Peyer's patch (tissue), 4 donors: ENCODE measurements at regions not wholly inside any gene's neighbourhood (a gene's known extent, or its start where the extent isn't known, plus 50 kb on each side); places are given as distances from the start of the nearest gene placed in this dataset.

ENCODE experiments used
- DNase-seq, 3 donors: peaks; one replicate each; pipeline ENCODE4 v3.0.0-alpha.2; 2017 to 2019
- H3K27ac ChIP-seq, 4 donors: fragments of 200-600 bp; sonication (generic); one replicate each; pipeline ENCODE4 v1.5.1; 2016 to 2019
- H3K27me3 ChIP-seq, 2 donors: fragments of 200-600 bp; sonication (generic); one replicate each; pipeline ENCODE4 v1.5.1; 2019
- H3K36me3 ChIP-seq, 3 donors: fragments of 200-600 bp; sonication (generic); one replicate each; pipeline ENCODE4 v1.5.1; 2016 to 2019
- H3K4me1 ChIP-seq, 4 donors: fragments of 200-600 bp; sonication (generic); one replicate each; pipeline ENCODE4 v1.5.1; 2016 to 2019
- H3K4me3 ChIP-seq, 4 donors: fragments of 200-600 bp; sonication (generic); 1 replicate in 3 of 4; 2 replicates in 1 of 4; pipeline ENCODE4 v1.5.1; 2016 to 2019; ENCODE audit warnings: mild to moderate bottlenecking in 1 of 4
- H3K9me3 ChIP-seq, 4 donors: fragments of 200-600 bp; sonication (generic); one replicate each; pipeline ENCODE4 v1.5.1; 2016 to 2019; ENCODE audit warnings: mild to moderate bottlenecking in 1 of 4
- POLR2A ChIP-seq, 2 donors: fragments of 450-650 bp; IDR thresholded peaks; one replicate each; pipeline ENCODE4 v1.5.1; 2017; ENCODE audit warnings: antibody characterized with exemption in 2 of 2, mild to moderate bottlenecking in 2 of 2, moderate library complexity in 2 of 2
- TF ChIP-seq, protein P1 (sequence below), 6 experiments: fragments of 450-650 bp in 4 of 6; fragments of 200-600 bp in 2 of 6; sonication (generic) in 1 of 6; IDR thresholded peaks; one replicate each; pipeline ENCODE4 v1.5.1; 2017 to 2019; ENCODE audit warnings: antibody characterized with exemption in 6 of 6, mild to moderate bottlenecking in 3 of 6, moderate library complexity in 1 of 6

DNA sequence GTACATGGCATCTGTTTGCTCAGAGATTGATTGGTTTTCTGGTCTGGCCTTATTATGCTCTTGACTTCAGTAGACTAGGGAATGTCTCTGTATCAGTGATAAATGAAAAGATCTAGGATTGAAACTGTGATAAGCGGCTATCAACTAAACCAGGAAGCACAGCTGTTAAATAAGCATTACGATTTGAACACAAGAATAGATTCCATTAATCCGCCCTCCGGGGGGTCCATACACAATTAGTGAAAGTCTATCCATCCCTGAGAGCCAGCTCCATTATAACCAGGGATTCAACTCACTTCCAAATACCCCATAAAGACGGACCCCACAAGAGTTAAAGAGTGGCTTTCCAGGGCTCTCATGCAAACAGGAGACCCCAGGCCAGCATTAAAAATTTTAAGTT is 279.0 kb downstream of the GRIN2B start:
- TF ChIP-seq, protein P1, sequence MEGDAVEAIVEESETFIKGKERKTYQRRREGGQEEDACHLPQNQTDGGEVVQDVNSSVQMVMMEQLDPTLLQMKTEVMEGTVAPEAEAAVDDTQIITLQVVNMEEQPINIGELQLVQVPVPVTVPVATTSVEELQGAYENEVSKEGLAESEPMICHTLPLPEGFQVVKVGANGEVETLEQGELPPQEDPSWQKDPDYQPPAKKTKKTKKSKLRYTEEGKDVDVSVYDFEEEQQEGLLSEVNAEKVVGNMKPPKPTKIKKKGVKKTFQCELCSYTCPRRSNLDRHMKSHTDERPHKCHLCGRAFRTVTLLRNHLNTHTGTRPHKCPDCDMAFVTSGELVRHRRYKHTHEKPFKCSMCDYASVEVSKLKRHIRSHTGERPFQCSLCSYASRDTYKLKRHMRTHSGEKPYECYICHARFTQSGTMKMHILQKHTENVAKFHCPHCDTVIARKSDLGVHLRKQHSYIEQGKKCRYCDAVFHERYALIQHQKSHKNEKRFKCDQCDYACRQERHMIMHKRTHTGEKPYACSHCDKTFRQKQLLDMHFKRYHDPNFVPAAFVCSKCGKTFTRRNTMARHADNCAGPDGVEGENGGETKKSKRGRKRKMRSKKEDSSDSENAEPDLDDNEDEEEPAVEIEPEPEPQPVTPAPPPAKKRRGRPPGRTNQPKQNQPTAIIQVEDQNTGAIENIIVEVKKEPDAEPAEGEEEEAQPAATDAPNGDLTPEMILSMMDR (IDR thresholded peaks at IDR 0.05) = no peak
- no peak for TF ChIP-seq POLR2A (IDR thresholded peaks at IDR 0.05)
- no peaks in the 10 kb centered on the region for H3K27me3 ChIP-seq
- no peaks in the 10 kb centered on the region for H3K9me3 ChIP-seq
- no peaks in the 10 kb centered on the region for H3K36me3 ChIP-seq
- no peaks in the 10 kb centered on the region for H3K4me1 ChIP-seq
- H3K27ac ChIP-seq = no peak overlapping the region
- no peak for DNase-seq
- H3K4me3 ChIP-seq = no peak overlapping the region

DNA sequence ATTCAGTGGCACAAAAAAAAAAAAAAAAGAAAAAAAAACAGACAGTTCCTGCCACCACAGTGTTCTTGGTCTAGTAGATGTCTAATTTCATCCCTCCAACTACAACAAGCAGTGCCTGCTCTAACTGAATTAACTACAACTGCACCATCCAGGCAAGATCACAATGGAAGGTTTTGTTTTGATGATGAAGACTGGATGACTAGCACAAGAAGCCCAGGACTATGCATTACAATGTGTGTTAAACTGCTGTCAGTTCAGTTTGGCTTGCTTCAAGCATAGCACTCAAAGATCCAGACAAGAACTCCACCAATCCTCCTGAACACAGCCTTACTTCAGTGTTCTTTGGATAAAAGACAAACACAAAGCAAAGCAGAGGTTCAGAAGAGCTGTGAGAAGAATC is 279.9 kb downstream of the GRIN2B start:
- Histone ChIP-seq H3K4me1 (no peaks in the 10 kb centered on the region), H3K27ac (no peak overlapping the region), H3K36me3 (no peaks in the 10 kb centered on the region), H3K4me3 (no peak overlapping the region), H3K9me3 (no peaks in the 10 kb centered on the region), H3K27me3 (no peaks in the 10 kb centered on the region)
- DNase-seq = no peak
- TF ChIP-seq, protein P1 (IDR thresholded peaks at IDR 0.05) = no peak
- no peak for TF ChIP-seq POLR2A (IDR thresholded peaks at IDR 0.05)

GRCh38 chr12:13697973-13698372 is 283.4 kb downstream of the GRIN2B start:
- no peaks in the 10 kb centered on the region for H3K4me1 ChIP-seq
- H3K4me3 ChIP-seq = no peak overlapping the region
- no peak for TF ChIP-seq POLR2A (IDR thresholded peaks at IDR 0.05)
- TF ChIP-seq, protein P1 (IDR thresholded peaks at IDR 0.05) = no peak
- no peaks in the 10 kb centered on the region for H3K9me3 ChIP-seq
- no peak overlapping the region for H3K27ac ChIP-seq
- no peaks in the 10 kb centered on the region for H3K36me3 ChIP-seq
- DNase-seq = no peak
- H3K27me3 ChIP-seq = no peaks in the 10 kb centered on the region

DNA sequence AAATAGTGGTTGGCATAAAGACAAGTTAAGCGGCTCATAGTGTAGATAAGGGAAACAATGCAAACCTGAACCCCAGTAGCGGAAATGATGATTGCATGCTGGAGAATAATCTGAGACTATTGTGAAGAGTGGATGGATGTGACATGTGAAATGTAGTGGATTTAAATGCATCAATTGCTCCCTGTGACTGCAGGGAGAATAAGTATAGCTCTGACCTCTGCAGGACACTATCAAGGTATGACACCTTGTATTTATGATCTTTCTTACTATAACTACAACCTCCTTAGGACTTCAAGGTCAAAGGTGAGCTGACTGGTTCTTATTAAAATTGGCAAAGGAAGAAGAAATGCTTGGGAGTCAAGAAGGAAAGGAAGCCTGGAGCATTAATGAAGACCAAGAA is 285.6 kb downstream of the GRIN2B start:
- Histone ChIP-seq H3K27ac (no peak overlapping the region), H3K4me1 (no peaks in the 10 kb centered on the region), H3K9me3 (no peaks in the 10 kb centered on the region), H3K4me3 (no peak overlapping the region), H3K36me3 (no peaks in the 10 kb centered on the region), H3K27me3 (no peaks in the 10 kb centered on the region)
- DNase-seq = no peak
- no peak for TF ChIP-seq POLR2A (IDR thresholded peaks at IDR 0.05)

- H3K9me3 ChIP-seq = no peaks in the 10 kb centered on the region
- no peak overlapping the region for H3K4me3 ChIP-seq
- DNase-seq = no peak
- no peaks in the 10 kb centered on the region for H3K4me1 ChIP-seq
- H3K27ac ChIP-seq = no peak overlapping the region
- no peaks in the 10 kb centered on the region for H3K27me3 ChIP-seq
- TF ChIP-seq, protein P1 (IDR thresholded peaks at IDR 0.05) = no peak
- TF ChIP-seq POLR2A (IDR thresholded peaks at IDR 0.05) = no peak
- no peaks in the 10 kb centered on the region for H3K36me3 ChIP-seq
Measured at GRCh38 chr12:13692332-13692731, 289.1 kb downstream of the GRIN2B start.

- TF ChIP-seq, protein P1 (IDR thresholded peaks at IDR 0.05) = no peak
- no peak for TF ChIP-seq POLR2A (IDR thresholded peaks at IDR 0.05)
Measured at GRCh38 chr12:13691598-13691997, 289.8 kb downstream of the GRIN2B start.

More at GRCh38 chr12:13691598-13691997, 289.8 kb downstream of the GRIN2B start:
- Histone ChIP-seq H3K36me3 (no peaks in the 10 kb centered on the region), H3K4me3 (no peak overlapping the region), H3K4me1 (no peaks in the 10 kb centered on the region), H3K27me3 (no peaks in the 10 kb centered on the region), H3K27ac (no peak overlapping the region), H3K9me3 (no peaks in the 10 kb centered on the region)
- DNase-seq = no peak
